ENCODE measurements at regions not wholly inside any gene's neighbourhood (a gene's known extent, or its start where the extent isn't known, plus 50 kb on each side); places are given as distances from the start of the nearest gene placed in this dataset.

DNA sequence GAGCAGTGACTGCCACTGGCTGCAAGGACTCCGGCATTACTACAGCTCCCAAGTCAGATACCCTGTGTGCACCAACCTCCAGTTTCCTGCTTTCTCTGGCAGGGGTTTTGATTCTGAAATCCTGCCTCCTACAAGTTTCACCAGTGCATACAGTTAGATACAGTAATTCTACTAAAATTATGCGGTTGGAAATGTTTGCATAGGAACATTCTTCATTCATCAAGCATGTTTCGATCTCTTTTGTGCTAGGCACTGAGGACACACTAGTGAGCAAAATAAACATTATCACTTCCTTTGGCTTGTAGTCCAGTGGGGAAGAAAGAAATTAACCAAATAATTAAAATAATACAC lies 152.2 kb downstream of the TMEM167A start:
- H3K4me1 ChIP-seq, result peaks cover 0 to 6% of the 10 kb centered on the region in 2 donors
- intact Hi-C loops (cut with DNase I), result no loop called here
- TF ChIP-seq CTCF (IDR thresholded peaks at IDR 0.05), result no peak
- H3K4me3 ChIP-seq, result no peak overlapping the region
- H3K27me3 ChIP-seq, result no peaks in the 10 kb centered on the region
- ATAC-seq (peak; percentile 45), DNase-seq (no peak)
- no peak overlapping the region for H3K27ac ChIP-seq
- no peaks in the 10 kb centered on the region for H3K36me3 ChIP-seq
- no peaks in the 10 kb centered on the region for H3K9me3 ChIP-seq

- no peaks in the 10 kb centered on the region for H3K27me3 ChIP-seq
- H3K36me3 ChIP-seq, result no peaks in the 10 kb centered on the region
- intact Hi-C loops (cut with DNase I), result no loop called here
- H3K4me3 ChIP-seq, result no peak overlapping the region
- no peak overlapping the region for H3K27ac ChIP-seq
- DNase-seq, result no peak
- peaks cover 0 to 6% of the 10 kb centered on the region in 2 donors for H3K4me1 ChIP-seq
- no peak for TF ChIP-seq CTCF (IDR thresholded peaks at IDR 0.05)
- H3K9me3 ChIP-seq, result no peaks in the 10 kb centered on the region
- ATAC-seq, result peak; percentile 33
Measured at GRCh38 chr5:82924226-82925060, 152.8 kb downstream of the TMEM167A start.

GRCh38 chr5:82922086-82922734 lies 155.0 kb downstream of the TMEM167A start:
- Histone ChIP-seq H3K27me3 (no peaks in the 10 kb centered on the region), H3K4me3 (no peak overlapping the region), H3K9me3 (peaks cover 0 to under 1% of the 10 kb centered on the region in 2 donors), H3K36me3 (no peaks in the 10 kb centered on the region), H3K4me1 (peaks cover 0 to 6% of the 10 kb centered on the region in 2 donors), H3K27ac (no peak overlapping the region)
- DNase-seq (peak in 2 of 4 donors; percentile 34 to 48), ATAC-seq (no peak)
- TF ChIP-seq CTCF (IDR thresholded peaks at IDR 0.05), result no peak
- intact Hi-C loops (cut with DNase I), result no loop called here

DNA sequence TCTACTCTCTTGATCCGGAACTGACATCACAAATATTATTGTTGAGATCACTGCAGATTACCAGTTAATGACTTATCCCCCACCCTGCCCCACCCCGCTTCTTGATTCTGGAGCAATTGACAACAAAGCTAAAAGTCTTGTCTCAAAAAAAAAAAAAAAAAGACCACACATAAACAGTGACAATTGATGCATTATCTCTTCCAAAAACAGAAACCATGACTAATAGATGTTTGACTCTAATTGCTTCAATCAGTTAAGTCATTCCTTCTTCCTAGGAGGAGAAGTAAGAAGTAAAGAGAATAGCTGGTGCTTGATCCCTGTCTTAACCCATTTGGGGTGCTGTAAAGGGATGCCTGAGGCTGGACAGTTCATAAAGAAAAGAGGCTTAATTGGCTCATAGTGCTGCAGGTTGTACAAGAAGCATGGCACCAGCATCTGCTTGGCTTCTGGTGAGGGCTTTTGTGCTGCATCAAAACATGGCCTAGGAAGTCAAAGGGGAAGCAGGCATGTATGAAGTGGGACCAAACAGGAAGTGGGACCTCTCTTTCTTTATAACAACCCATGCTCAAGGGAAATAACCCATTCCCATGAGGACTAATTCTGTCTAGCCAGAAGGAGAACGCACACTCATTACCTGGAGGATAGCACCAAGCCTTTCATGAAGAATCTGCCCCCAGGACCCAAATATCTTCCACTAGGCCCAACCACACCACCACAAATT lies 158.7 kb downstream of the TMEM167A start:
- Histone ChIP-seq H3K36me3 (no peaks in the 10 kb centered on the region), H3K9me3 (peaks cover 0 to 23% of the 10 kb centered on the region in 2 donors), H3K4me1 (no peaks in the 10 kb centered on the region), H3K4me3 (no peak overlapping the region), H3K27ac (no peak overlapping the region), H3K27me3 (no peaks in the 10 kb centered on the region)
- DNase-seq (no peak), ATAC-seq (no peak)
- intact Hi-C loops (cut with DNase I), result no loop called here
- no peak for TF ChIP-seq CTCF (IDR thresholded peaks at IDR 0.05)

DNA sequence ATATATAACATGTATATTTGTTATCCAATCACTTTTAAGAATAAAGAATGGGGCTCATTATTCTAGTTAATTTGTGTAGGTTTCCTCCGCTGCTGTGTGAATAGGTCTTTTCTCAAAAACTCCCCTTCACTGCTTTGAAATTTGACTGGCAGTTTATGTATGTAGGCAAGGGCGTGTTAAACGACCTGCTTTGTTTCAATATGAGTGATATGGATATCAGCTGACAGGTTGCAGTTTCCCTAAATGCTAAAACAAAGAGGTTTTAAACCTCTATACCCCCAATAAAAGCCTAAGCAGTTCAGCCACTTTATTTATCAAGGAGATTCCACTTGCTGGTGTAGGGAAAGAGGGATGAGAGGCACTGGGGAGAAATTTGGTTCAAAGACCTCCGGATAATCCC lies 159.6 kb downstream of the TMEM167A start:
- no peak for DNase-seq
- Histone ChIP-seq H3K27me3 (no peaks in the 10 kb centered on the region), H3K4me3 (no peak overlapping the region), H3K4me1 (no peaks in the 10 kb centered on the region), H3K9me3 (peaks cover 0 to 23% of the 10 kb centered on the region in 2 donors), H3K36me3 (no peaks in the 10 kb centered on the region), H3K27ac (no peak overlapping the region)
- no peak for ATAC-seq
- intact Hi-C loops (cut with DNase I), result no loop called here
- no peak for TF ChIP-seq CTCF (IDR thresholded peaks at IDR 0.05)
